Stimulated activated CD4-positive, alpha-beta T cell treated with anti-CD3 and anti-CD28 coated beads, Interleukin-1b, Interleukin-23, amount 100 ng/mL, for 24 hours (primary cell): ENCODE measurements at regions not wholly inside any gene's neighbourhood (a gene's known extent, or its start where the extent isn't known, plus 50 kb on each side); places are given as distances from the start of the nearest gene placed in this dataset.

Experiments
- DNase-seq, 4 experiments: peaks; one replicate each; pipeline ENCODE4 v3.0.0-alpha.2; 2020; ENCODE audit warnings: low read depth in 4 of 4, low spot score in 1 of 4

DNA sequence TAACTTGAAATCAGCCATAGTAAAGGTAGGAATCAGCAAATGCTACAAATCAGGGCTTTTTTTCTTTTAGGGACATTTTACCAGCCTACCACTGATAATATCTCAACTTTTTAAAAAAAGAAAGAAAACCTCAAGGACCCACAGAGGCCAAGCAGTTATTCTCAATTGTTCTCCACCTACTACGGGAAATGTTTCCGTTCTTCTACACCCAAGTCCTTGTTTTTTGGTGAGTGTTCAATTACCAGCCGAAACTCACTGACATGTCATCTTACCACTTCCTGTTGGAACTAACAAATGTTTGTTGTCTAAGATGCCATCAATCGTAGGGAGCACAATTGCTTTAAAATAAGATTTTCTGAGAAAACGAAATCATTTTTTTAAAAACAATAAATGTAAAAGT is 50.2 kb upstream of the CDK1 start:
- DNase-seq: no peak

DNA sequence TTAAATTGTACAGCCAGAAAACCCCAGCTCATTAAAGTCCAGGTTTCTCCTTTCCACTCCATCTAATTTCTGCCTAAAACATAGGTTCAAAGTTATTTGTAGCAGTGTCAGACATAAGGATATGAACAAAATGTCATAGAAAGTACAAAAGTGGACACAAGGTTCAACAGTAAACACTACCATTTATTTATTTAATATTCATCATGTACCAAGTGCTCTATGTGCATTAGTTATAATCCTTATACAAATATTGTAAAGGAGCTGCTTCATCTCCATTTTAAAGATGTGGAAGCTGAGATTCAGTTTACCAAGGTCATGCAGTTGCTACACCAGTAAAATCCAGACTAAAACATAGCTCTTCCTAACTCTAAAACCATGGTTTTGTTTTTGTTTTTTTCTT is 52.0 kb upstream of the CDK1 start:
- no peak for DNase-seq

GRCh38 chr10:60722623-60723022 is 55.7 kb upstream of the CDK1 start:
- DNase-seq: no peak

DNA sequence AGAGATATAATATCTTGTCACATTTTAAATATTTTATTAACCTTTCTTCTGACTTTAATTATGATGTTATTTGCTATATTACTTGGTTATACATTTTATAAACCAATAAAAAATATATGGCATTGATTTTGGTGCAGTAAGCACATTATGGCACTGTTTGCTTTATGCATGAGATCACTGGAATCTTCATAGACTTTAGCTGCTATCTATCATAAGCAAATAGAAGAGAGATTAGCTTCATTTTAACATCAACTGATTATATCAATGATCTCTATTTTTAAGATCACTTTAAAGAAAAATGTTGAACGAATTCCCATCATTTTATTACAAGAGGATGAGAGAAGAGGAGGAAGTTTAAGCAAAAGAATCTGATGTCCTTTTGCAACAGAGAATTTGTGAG is 58.6 kb upstream of the CDK1 start:
- no peak for DNase-seq

GRCh38 chr10:60718886-60719285 is 59.4 kb upstream of the CDK1 start:
- no peak for DNase-seq

- no peak for DNase-seq
Measured at GRCh38 chr10:60717852-60718251, 60.4 kb upstream of the CDK1 start.

DNA sequence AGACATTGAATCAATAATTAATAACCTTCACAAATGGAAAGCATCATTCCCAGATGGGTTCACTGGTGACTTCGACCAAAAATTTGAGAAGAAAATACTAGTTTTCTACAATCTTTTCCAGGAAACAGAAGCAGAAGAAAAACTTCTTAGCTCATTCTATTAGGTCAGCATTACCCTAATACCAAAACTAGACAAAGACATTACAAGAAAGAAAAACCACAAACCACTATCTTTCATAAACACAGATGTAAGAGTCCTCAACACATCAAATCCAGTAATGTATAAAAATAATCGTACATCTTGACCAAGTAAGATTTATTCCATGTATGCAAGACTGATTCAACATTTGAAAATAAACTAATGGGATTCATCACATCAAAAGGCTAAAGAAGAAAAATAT is 64.0 kb upstream of the CDK1 start:
- DNase-seq: no peak

DNA sequence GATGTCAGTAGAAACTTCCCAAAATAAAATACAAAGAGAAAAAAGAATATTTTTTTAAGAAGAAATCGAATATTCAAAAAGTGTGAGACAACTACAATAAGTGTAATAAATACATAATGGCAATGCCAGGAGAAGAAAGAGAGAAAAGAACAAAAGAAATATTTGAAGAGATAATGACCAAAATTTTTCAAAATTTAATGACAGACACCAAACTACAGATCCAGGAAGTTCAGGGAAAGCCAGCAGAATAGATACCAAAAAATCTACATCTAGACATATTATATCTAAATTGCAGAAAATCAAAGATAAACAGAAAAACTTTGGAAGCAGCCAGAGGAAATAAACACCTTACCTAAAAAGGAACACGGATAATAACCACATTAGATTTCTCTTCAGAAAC is 66.8 kb upstream of the CDK1 start:
- no peak for DNase-seq

DNA sequence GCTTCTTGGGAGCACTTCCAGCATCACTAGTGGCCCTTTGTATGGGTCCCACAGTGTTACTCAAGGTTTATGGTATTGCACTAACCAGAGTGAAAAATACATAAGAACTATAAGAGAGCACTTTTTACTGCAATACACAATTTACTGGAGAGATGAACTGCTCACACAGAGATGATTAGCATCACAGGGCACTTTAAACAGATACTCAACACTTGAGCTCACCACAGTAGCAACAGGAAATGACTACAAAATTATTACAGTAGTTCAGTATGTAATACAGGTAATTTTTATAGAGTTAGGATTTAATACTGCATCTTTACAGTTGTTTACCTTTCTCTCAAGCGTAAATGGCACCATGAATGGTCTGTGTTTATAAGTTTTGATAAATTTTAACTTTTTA is 68.2 kb upstream of the CDK1 start:
- no peak for DNase-seq

DNA sequence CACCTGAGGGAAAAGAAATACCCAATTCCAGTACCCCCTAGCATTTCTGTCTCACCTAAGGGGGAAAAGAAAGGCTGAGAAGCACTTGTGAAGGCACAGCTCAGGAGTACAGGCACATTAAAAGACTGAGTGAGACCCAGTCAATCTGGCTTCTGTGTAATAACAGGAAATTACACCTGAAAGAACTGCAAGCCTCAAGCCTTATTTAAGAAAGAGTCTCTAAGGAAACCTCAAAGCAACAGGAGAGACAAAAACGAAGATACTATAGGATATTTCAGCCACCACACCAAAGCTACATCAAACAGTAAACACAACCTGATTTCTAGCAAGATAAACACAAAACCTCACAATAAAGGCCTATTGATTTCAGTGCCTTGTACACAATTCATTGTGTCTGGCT is 69.6 kb upstream of the CDK1 start:
- no peak for DNase-seq

DNA sequence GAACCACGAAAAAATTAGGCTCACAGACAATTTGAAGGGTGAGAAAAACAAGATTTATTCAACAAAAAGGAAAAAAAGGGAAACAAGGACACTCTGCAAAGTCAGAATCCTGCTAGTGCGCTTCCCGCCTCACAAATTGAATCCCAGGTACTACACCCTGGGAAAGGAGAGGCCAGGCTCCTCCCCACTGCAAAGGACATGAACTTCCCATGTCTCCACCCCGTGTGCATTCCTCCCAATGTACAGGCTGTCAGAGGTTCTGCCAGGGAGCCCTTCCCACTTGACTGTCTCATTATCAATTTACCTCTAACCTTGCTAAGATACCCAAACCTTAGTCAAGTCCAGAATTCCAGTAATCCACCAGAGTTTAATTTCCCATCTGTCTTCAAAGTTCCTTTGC is 70.4 kb upstream of the CDK1 start:
- DNase-seq: no peak

GRCh38 chr10:60706146-60706545 is 72.1 kb upstream of the CDK1 start:
- no peak for DNase-seq

GRCh38 chr10:60705376-60705775 is 72.9 kb upstream of the CDK1 start:
- no peak for DNase-seq

DNA sequence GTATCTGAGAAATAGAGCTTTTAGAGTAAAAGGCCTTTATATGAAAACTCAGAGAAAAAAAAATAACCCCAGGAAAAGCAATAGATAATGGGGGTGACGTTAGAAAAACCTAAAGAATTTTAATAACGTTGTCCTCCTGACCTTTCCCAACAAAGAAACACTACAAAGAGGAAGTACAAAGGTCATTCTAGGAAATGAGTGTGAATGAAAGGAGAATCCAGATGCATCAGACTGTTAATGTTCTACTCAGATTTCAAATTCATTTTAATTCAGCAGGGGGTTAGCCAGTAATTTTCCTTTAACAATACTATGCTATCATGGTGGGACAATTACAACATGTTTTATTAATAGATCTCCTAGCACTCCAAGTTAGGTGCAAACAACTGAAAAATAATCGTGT is 73.8 kb upstream of the CDK1 start:
- DNase-seq: no peak

DNA sequence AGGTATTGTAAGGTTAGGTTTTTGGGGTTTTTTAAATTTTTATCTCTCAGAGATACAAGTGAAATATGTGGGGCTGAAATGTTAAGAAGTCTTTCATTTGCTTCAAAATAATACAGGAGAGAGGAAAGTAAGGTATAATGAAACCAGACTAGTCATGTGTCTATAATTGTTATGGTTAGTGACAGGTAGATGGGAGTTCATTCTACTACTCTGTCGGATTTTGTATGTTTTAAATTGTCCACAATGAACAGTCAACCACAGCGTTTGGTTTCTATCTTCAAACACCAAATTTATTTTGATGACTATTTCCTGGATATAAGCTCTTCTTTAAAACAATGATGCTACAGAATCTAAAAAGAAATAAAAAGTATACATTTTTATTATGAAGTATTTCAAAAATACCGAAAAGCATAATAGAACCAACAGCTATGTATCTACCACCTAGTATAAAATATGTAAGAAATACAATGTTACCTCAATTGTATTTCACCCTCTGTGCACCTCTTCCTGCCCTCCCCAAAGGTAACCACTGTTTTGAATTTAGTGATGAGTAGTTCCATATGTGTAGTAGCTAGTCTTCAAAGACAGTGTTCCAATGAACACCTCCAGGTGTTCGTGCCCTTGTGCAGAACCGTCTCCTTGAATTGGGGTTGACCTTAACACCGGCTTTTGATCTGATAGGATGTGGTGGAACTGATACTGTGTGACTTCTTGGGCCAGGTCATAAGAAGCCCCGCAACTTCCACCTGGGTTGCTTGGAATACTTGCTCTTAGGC is 74.8 kb upstream of the CDK1 start:
- no peak for DNase-seq

DNA sequence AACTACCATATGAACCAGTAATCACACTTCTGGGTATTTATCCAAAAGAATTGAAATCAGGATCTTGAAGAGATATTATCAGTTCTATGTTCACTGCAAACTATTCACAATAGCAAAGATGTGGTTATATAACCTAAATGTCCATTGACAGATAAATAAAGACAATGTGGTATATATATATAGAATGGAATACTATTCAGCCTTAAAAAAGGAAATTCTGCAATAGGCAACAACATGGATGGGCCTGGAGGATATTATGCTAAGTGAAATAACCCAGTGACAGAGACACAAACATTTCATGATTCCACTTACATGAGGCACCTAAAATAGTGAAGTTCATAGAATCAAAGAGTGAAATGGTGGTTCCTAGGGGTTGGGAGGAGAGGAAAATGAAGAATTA is 90.6 kb upstream of the CDK1 start:
- no peak for DNase-seq

DNA sequence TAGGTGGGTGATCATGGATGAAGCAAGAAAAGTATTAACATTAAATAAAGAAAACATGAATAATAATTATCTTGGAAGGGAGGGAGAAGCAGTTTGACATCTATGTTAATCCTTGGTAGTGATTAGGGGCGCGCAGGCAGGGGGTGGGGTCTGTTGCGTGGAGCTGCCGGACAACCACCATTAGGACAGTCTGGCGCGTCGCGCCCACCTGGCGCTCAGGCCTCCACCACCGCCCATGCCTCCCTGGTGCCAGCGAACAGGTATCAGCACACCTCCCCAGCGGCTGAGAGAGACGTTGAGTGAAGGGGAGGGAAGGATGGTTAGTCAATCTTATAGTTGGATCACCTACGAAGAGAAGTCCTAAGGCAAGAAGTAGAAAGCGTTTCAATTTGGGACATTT is 94.2 kb upstream of the CDK1 start:
- DNase-seq: no peak

DNA sequence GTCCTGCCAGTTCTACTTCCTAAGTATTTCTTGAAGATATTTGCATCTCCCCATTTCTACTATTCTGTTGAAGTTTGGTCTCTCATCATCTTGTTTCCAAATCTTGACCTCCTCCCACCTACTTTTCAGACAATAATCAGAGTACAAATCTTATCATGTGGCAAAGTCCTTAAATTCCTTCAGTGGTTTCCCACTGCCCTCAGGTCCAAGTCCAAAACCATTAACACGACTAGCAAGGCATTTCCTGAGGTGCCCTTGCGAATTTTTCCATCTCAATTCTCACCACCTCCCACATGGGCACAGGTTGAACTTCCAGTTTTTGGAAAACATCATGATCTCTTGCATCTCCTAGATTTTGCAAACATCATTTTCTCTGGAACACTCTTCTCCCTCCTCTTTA is 97.2 kb upstream of the CDK1 start:
- no peak for DNase-seq

DNA sequence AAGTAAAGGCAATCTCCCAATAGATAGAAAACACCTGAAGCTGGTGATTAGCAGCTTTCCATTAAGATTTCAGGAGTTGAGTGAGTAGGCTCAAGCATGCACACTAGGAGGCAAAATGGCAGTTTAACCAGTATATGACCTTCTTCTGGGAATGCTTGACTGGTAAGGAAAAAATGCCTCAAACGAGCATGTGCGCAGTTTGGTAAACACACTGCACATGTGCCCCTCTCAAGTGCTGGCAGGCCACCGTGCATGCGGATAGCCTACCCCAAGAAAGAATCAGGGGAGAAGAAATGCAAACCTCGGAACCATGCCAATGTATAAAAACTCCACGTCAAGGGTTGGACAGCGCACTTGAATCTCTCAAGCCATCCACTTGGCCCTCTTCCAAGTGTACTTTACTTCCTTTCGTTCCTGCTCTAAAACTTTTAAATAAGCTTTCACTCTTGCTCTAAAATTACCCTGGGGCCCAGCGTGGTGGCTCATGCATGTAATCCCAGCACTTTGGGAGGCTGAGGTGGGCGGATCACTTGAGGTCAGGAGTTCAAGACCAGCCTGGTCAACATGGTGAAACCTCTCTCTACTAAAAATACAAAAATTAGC is 98.8 kb upstream of the CDK1 start:
- no peak for DNase-seq

DNA sequence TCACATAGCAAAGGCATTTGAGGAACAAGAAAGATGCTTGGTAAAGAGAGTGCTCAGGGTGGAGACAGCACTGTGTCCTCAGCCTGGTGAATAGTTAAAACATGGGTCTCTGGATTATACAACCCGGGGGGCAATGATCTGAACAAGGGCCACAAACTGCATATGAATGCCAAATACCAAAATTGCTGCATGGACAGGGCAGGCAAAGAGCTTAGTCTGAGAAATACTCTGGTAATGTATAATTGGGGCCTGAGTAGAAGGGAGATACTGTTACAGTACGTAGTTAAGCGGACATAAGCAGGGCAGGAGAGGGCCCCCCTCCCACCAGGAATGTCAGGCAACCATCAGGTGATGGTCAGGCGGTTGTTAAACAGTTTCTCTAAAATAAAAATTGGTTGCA is 99.3 kb upstream of the CDK1 start:
- DNase-seq: no peak

- no peak for DNase-seq
Measured at GRCh38 chr10:60677531-60678129, 100.6 kb upstream of the CDK1 start.

GRCh38 chr10:60675236-60675635 is 103.0 kb upstream of the CDK1 start:
- no peak for DNase-seq

DNA sequence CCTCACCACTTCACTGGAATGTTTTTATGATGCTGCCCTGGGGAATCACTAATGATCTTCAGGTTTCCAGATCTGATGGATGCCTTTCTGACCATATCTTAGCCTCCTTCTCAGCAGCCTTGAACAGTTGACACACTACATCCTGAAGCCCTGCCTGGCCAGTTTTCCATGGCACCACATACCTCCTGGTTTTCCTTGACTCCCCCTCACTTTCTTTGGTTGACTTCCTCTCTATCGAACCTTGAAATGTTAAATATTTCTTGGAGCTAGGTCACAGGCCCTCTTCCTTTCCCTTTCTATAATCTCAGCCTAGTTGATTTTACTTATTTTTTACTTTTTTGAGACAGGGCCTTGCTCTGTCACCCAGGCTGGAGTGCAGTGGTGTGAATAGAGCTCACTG is 108.8 kb upstream of the CDK1 start:
- DNase-seq: no peak
